ENCODE measurements at regions not wholly inside any gene's neighbourhood (a gene's known extent, or its start where the extent isn't known, plus 50 kb on each side); places are given as distances from the start of the nearest gene placed in this dataset.

DNA sequence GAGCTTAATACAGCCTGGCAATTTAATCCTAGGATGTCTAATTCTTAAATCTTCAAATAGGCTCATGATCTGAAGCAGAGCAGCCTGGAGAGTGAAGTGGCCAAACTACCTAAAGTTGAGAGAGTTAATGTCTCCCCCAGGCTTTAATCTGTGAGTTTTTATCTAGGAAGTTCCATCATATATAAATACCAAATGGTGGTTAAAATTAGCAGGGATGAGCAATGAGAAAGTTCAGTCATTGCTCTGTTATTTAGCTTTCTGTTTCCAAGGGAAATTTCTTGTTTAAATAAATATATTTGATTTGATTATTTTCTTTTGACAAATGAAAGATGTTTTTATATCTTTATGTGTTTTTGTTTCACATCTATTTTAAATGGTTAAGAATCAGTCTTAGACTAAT lies 274.4 kb upstream of the UMPS start:
- no peak for DNase-seq (ENCODE audit: low read depth in 2 of 2)
- TF ChIP-seq, protein P1, sequence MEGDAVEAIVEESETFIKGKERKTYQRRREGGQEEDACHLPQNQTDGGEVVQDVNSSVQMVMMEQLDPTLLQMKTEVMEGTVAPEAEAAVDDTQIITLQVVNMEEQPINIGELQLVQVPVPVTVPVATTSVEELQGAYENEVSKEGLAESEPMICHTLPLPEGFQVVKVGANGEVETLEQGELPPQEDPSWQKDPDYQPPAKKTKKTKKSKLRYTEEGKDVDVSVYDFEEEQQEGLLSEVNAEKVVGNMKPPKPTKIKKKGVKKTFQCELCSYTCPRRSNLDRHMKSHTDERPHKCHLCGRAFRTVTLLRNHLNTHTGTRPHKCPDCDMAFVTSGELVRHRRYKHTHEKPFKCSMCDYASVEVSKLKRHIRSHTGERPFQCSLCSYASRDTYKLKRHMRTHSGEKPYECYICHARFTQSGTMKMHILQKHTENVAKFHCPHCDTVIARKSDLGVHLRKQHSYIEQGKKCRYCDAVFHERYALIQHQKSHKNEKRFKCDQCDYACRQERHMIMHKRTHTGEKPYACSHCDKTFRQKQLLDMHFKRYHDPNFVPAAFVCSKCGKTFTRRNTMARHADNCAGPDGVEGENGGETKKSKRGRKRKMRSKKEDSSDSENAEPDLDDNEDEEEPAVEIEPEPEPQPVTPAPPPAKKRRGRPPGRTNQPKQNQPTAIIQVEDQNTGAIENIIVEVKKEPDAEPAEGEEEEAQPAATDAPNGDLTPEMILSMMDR (IDR thresholded peaks at IDR 0.05; ENCODE audit: low read depth, low read length), result no peak
- H3K4me3 ChIP-seq (replicated peaks in 1 of 2; ENCODE audit: low read depth in 2 of 2, low read length in 2 of 2), result no peak overlapping the region

GRCh38 chr3:124456506-124456905 lies 273.7 kb upstream of the UMPS start:
- TF ChIP-seq, protein P1 (IDR thresholded peaks at IDR 0.05; ENCODE audit: low read depth, low read length), result no peak
- DNase-seq (ENCODE audit: low read depth in 2 of 2), result no peak
- H3K4me3 ChIP-seq (replicated peaks in 1 of 2; ENCODE audit: low read depth in 2 of 2, low read length in 2 of 2), result no peak overlapping the region

DNA sequence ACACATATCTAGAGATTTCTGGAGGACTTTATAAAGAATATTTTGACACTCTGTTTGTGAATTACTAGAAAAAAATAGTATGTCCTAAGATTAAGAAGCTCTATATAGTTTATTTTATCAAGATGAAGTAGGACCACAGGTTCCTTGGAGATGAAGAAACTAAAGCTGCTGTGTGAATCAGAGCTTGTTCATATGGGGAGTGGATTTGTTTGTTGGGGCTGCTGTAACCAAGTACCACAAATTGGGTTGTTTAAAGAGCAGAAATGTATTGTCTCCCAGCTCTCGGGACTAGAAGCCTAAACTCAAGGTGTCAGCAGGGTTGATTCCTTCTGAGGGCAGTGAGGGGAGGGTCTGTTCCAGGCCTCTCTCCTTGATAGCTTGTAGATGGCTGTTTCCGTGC lies 270.6 kb upstream of the UMPS start:
- peak in 1 of 2 donors; percentile 3 for DNase-seq (ENCODE audit: low read depth in 2 of 2)
- TF ChIP-seq, protein P1 (IDR thresholded peaks at IDR 0.05; ENCODE audit: low read depth, low read length), result no peak
- H3K4me3 ChIP-seq (replicated peaks in 1 of 2; ENCODE audit: low read depth in 2 of 2, low read length in 2 of 2), result no peak overlapping the region

DNA sequence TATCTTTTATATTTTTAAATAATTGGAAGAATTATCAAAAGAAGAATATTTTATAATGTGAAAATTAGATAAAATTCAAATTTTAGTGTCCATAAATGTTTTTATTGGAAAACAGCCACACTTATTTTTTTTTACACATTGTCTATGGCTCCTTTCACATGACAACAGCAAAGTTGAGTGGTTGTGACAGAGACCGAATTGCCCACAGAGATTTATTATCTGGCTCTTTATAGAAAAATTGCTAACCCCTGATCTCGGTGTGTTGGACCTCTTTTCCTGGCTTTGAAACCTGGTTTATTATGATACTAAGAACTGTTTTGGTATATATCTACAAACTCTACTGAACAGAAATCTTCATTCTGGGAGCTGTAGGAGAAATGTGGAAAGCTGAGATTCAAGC lies 269.1 kb upstream of the UMPS start:
- no peak for DNase-seq (ENCODE audit: low read depth in 2 of 2)
- TF ChIP-seq, protein P1 (IDR thresholded peaks at IDR 0.05; ENCODE audit: low read depth, low read length), result no peak
- H3K4me3 ChIP-seq (replicated peaks in 1 of 2; ENCODE audit: low read depth in 2 of 2, low read length in 2 of 2), result no peak overlapping the region

- DNase-seq (ENCODE audit: low read depth in 2 of 2), result no peak
- H3K4me3 ChIP-seq (replicated peaks in 1 of 2; ENCODE audit: low read depth in 2 of 2, low read length in 2 of 2), result no peak overlapping the region
- TF ChIP-seq, protein P1 (IDR thresholded peaks at IDR 0.05; ENCODE audit: low read depth, low read length), result no peak
Observed at GRCh38 chr3:124461838-124462632, 268.2 kb upstream of the UMPS start.

- TF ChIP-seq, protein P1 (IDR thresholded peaks at IDR 0.05; ENCODE audit: low read depth, low read length), result no peak
- no peak for DNase-seq (ENCODE audit: low read depth in 2 of 2)
- H3K4me3 ChIP-seq (replicated peaks in 1 of 2; ENCODE audit: low read depth in 2 of 2, low read length in 2 of 2), result no peak overlapping the region
Observed at GRCh38 chr3:124463234-124463633, 267.0 kb upstream of the UMPS start.
